ENCODE measurements at regions not wholly inside any gene's neighbourhood (a gene's known extent, or its start where the extent isn't known, plus 50 kb on each side); places are given as distances from the start of the nearest gene placed in this dataset.

- ChIA-PET CTCF (no interaction called here), POLR2A (ENCODE audit: unreplicated experiment) (no interaction called here)
- no peak overlapping the region for H2BK5ac ChIP-seq (ENCODE audit: low read depth, low read length, poor library complexity, severe bottlenecking)
- no peak overlapping the region for H3K18ac ChIP-seq (ENCODE audit: low read depth, low read length)
- no peak for TF ChIP-seq CEBPB (IDR thresholded peaks at IDR 0.05; ENCODE audit: low read depth, low read length)
- TF ChIP-seq ELK1 (IDR thresholded peaks at IDR 0.05; ENCODE audit: borderline replicate concordance, low read depth, low read length): no peak
- TF ChIP-seq CHD1 (IDR thresholded peaks at IDR 0.05; ENCODE audit: low read depth, low read length): no peak
- TF ChIP-seq RFX5 (IDR thresholded peaks at IDR 0.05; ENCODE audit: low read depth, low read length): no peak
- no peak for TF ChIP-seq USF2 (IDR thresholded peaks at IDR 0.05; ENCODE audit: low read depth, low read length)
- TF ChIP-seq RCOR1 (IDR thresholded peaks at IDR 0.05; ENCODE audit: insufficient replicate concordance, low read length): no peak
- no peak overlapping the region for H2AK5ac ChIP-seq (ENCODE audit: low read depth, low read length)
- no peak overlapping the region for H3K4me2 ChIP-seq (ENCODE audit: low read depth, low read length)
- no peaks in the 10 kb centered on the region for H3K27me3 ChIP-seq (ENCODE audit: control insufficient read depth, insufficient read depth, low read length)
- intact Hi-C loops (cut with micrococcal nuclease) (no loop called here), dilution Hi-C loops (cut with HindIII; ENCODE audit: low sequenced_read_pairs, unreplicated experiment) (no loop called here), in situ Hi-C loops (cut with MboI; ENCODE audit: low sequenced_read_pairs) (no loop called here)
- H2BK120ac ChIP-seq (ENCODE audit: low read depth, low read length): no peak overlapping the region
- no peaks in the 10 kb centered on the region for H4K20me1 ChIP-seq (ENCODE audit: insufficient read depth, low read length)
- H3K27ac ChIP-seq (ENCODE audit: insufficient read depth, low read length): no peak overlapping the region
- H2BK15ac ChIP-seq (ENCODE audit: low read depth, low read length): no peak overlapping the region
- H3K9me1 ChIP-seq (ENCODE audit: insufficient read depth, low read length): no peaks in the 10 kb centered on the region
- H2AFZ ChIP-seq (replicated peaks; ENCODE audit: low read length, poor library complexity): no peak overlapping the region
- no CpG with 5 or more reads among the region's 2 CpGs for WGBS, 2 experiments (ENCODE audit: extremely low coverage in 2 of 2, insufficient read length in 1 of 2)
- H3K9ac ChIP-seq (ENCODE audit: low read depth, low read length): no peak overlapping the region
- H2BK20ac ChIP-seq (ENCODE audit: low read depth, low read length): no peak overlapping the region
- ATAC-seq (ENCODE audit: low read depth) (no peak), DNase-seq (no peak)
- H3K56ac ChIP-seq (ENCODE audit: extremely low read depth, insufficient read depth, low read length): no peak overlapping the region
- H3K4me1 ChIP-seq (ENCODE audit: control insufficient read depth, insufficient read depth, low read length): no peaks in the 10 kb centered on the region
- no peak overlapping the region for H2AK9ac ChIP-seq (replicated peaks; ENCODE audit: low read depth, low read length, poor library complexity)
- H3K79me1 ChIP-seq (ENCODE audit: low read depth in 1 of 2, low read length in 2 of 2): no peaks in the 10 kb centered on the region
- no peak overlapping the region for H4K8ac ChIP-seq (ENCODE audit: low read depth in 2 of 2, low read length in 2 of 2)
- H3K36me3 ChIP-seq (ENCODE audit: control insufficient read depth, insufficient read depth, low read length): no peaks in the 10 kb centered on the region
- H3K4ac ChIP-seq (ENCODE audit: low read depth, low read length): no peak overlapping the region
- peaks cover 36% of the 10 kb centered on the region for H3K9me3 ChIP-seq (ENCODE audit: control insufficient read depth, insufficient read depth, low read length)
- BruUV-seq (replicated peaks): no TSS peak
- no peak overlapping the region for H3K23ac ChIP-seq (ENCODE audit: low read depth, low read length)
- H4K5ac ChIP-seq (ENCODE audit: low read depth, low read length): no peak overlapping the region
- no peak overlapping the region for H3K14ac ChIP-seq (replicated peaks; ENCODE audit: low read depth, low read length)
- no peak overlapping the region for H3K4me3 ChIP-seq (ENCODE audit: insufficient read depth, low read depth, low read length)
- no peak overlapping the region for H4K91ac ChIP-seq (ENCODE audit: insufficient read depth, low read depth, low read length)
Observed at GRCh38 chr16:79331066-79331465, 269.5 kb downstream of the MAF start.
